Loucy (cell line): ENCODE measurements at regions not wholly inside any gene's neighbourhood (a gene's known extent, or its start where the extent isn't known, plus 50 kb on each side); places are given as distances from the start of the nearest gene placed in this dataset.

Experiments
- H2AFZ ChIP-seq: fragments of 200-600 bp; sonication (generic); 2 replicates; pipeline ENCODE4 v1.6.0; 2016; ENCODE audit warnings: antibody characterized with exemption, mild to moderate bottlenecking, low read length, moderate library complexity
- H3F3A ChIP-seq: fragments of 200-600 bp; 2 replicates; pipeline ENCODE4 v1.6.0; 2016; ENCODE audit warnings: antibody characterized with exemption, low read depth, mild to moderate bottlenecking
- H3K27me3 ChIP-seq: fragments of 200-600 bp; sonication (generic); 2 replicates; pipeline ENCODE4 v1.6.1; 2014; ENCODE audit warnings: low read length, mild to moderate bottlenecking; ENCODE audit not compliant: insufficient read depth, poor library complexity, severe bottlenecking
- H3K36me3 ChIP-seq: fragments of 200-600 bp; sonication (generic); 2 replicates; pipeline ENCODE4 v1.6.1; 2016; ENCODE audit warnings: low read length; ENCODE audit not compliant: insufficient read depth
- H3K4me1 ChIP-seq: fragments of 200-600 bp; sonication (generic); 2 replicates; pipeline ENCODE4 v1.5.1; 2014; ENCODE audit warnings: low read length, mild to moderate bottlenecking; ENCODE audit not compliant: insufficient read depth, poor library complexity, severe bottlenecking
- H3K4me2 ChIP-seq: fragments of 200-600 bp; sonication (generic); 2 replicates; pipeline ENCODE4 v1.6.0; 2014; ENCODE audit warnings: antibody characterized with exemption, low read length, low read depth, mild to moderate bottlenecking; ENCODE audit not compliant: poor library complexity, severe bottlenecking
- H3K4me3 ChIP-seq: fragments of 200-600 bp; sonication (generic); 2 replicates; pipeline ENCODE4 v1.5.1; 2014; ENCODE audit warnings: low read length, mild to moderate bottlenecking, mixed read lengths; ENCODE audit not compliant: poor library complexity, severe bottlenecking
- H3K79me2 ChIP-seq: fragments of 200-600 bp; sonication (generic); 2 replicates; pipeline ENCODE4 v1.6.1; 2014; ENCODE audit warnings: low read length; ENCODE audit not compliant: insufficient read depth
- H3K9ac ChIP-seq: fragments of 200-600 bp; sonication (generic); 2 replicates; pipeline ENCODE4 v1.6.0; 2014; ENCODE audit warnings: mild to moderate bottlenecking, low read depth, low read length, moderate library complexity; ENCODE audit not compliant: poor library complexity, severe bottlenecking
- H3K9me2 ChIP-seq: fragments of 200-600 bp; sonication (generic); replicated peaks from 2 replicates; pipeline ENCODE4 v1.6.1; 2016; ENCODE audit warnings: low read depth, low read length, mixed read lengths
- H3K9me3 ChIP-seq: fragments of 200-600 bp; sonication (generic); 2 replicates; pipeline ENCODE4 v1.6.1; 2014; ENCODE audit warnings: mild to moderate bottlenecking, antibody characterized with exemption, low read length, low read depth; ENCODE audit not compliant: insufficient read depth
- H4K20me1 ChIP-seq: fragments of 200-600 bp; sonication (generic); 2 replicates; pipeline ENCODE4 v1.6.0; 2014; ENCODE audit warnings: antibody characterized with exemption, low read length, mild to moderate bottlenecking; ENCODE audit not compliant: insufficient read depth, poor library complexity, severe bottlenecking
- CTCF ChIP-seq: fragments of 200-600 bp; sonication (generic); conservative IDR thresholded peaks from 2 replicates; pipeline ENCODE4 v1.5.1; 2014; ENCODE audit warnings: mild to moderate bottlenecking, antibody characterized with exemption, low read length
- EZH2phosphoT487 ChIP-seq: fragments of 200-600 bp; IDR thresholded peaks from 2 replicates; pipeline ENCODE4 v1.6.1; 2018; ENCODE audit warnings: antibody characterized with exemption, mild to moderate bottlenecking, moderate library complexity, borderline replicate concordance

DNA sequence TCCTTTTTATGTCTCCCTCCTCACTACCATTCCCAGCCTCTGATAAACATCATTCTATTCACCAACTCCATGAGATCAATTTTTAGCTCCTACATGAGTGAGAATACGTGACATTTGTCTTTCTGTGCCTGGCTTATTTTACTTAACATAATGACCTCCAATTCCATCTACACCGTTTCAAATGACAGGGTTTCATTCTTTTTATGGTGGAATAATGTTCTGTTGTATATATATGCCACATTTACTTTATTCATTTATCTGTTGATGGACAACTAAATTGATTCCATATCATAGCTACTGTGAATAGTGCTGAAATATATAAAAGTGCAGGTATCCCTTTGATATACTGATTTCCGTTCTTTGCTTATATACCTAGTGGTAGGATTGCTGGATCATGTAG, 503.9 kb downstream of the SMARCA1 start:
- Histone ChIP-seq H3K4me3 (no peak overlapping the region), H3K9me2 (no peaks in the 10 kb centered on the region), H3F3A (no peaks in the 10 kb centered on the region), H3K79me2 (no peaks in the 10 kb centered on the region), H3K4me1 (no peaks in the 10 kb centered on the region), H3K9me3 (no peaks in the 10 kb centered on the region), H3K9ac (no peak overlapping the region), H4K20me1 (no peaks in the 10 kb centered on the region), H3K27me3 (no peaks in the 10 kb centered on the region), H3K4me2 (no peak overlapping the region), H2AFZ (no peak overlapping the region), H3K36me3 (no peaks in the 10 kb centered on the region)
- TF ChIP-seq EZH2phosphoT487 (no peak), CTCF (no peak)

- H3K9me2 ChIP-seq, result no peaks in the 10 kb centered on the region
- no peak overlapping the region for H3K4me2 ChIP-seq
- H3K4me1 ChIP-seq, result no peaks in the 10 kb centered on the region
- no peaks in the 10 kb centered on the region for H3K9me3 ChIP-seq
- H3K27me3 ChIP-seq, result no peaks in the 10 kb centered on the region
- H3K36me3 ChIP-seq, result no peaks in the 10 kb centered on the region
- no peak overlapping the region for H3K4me3 ChIP-seq
- no peaks in the 10 kb centered on the region for H4K20me1 ChIP-seq
- H2AFZ ChIP-seq, result no peak overlapping the region
- H3K79me2 ChIP-seq, result no peaks in the 10 kb centered on the region
- H3K9ac ChIP-seq, result no peak overlapping the region
- TF ChIP-seq EZH2phosphoT487 (no peak), CTCF (no peak)
- H3F3A ChIP-seq, result no peaks in the 10 kb centered on the region
Measured at GRCh38 chrX:129015381-129015780, 507.9 kb downstream of the SMARCA1 start.

GRCh38 chrX:129013574-129013973, 509.7 kb downstream of the SMARCA1 start:
- Histone ChIP-seq H3K9me3 (no peaks in the 10 kb centered on the region), H3K4me3 (no peak overlapping the region), H4K20me1 (no peaks in the 10 kb centered on the region), H2AFZ (0 out of 2 replicates have a peak overlapping the region, but pooled peaks have one; percentile 70), H3K27me3 (no peaks in the 10 kb centered on the region), H3K79me2 (no peaks in the 10 kb centered on the region), H3K4me1 (no peaks in the 10 kb centered on the region), H3K9me2 (no peaks in the 10 kb centered on the region), H3K4me2 (no peak overlapping the region), H3K9ac (no peak overlapping the region), H3K36me3 (no peaks in the 10 kb centered on the region), H3F3A (no peaks in the 10 kb centered on the region)
- TF ChIP-seq EZH2phosphoT487 (no peak), CTCF (no peak)
